NT2/D1 (cell line): ENCODE measurements at regions not wholly inside any gene's neighbourhood (a gene's known extent, or its start where the extent isn't known, plus 50 kb on each side); places are given as distances from the start of the nearest gene placed in this dataset.

ENCODE experiments used
- DNase-seq: peaks from one replicate; pipeline ENCODE4 v3.0.0-alpha.2; 2011; ENCODE audit warnings: low read depth, low spot score
- H3K27me3 ChIP-seq: 2 replicates; pipeline ENCODE4 v1.6.0; 2011; ENCODE audit warnings: mild to moderate bottlenecking; ENCODE audit not compliant: insufficient read length, insufficient read depth
- H3K36me3 ChIP-seq: 2 replicates; pipeline ENCODE4 v1.6.1; 2011; ENCODE audit warnings: mild to moderate bottlenecking, low read length, mixed read lengths; ENCODE audit not compliant: insufficient read depth, insufficient read length
- H3K4me1 ChIP-seq: 2 replicates; pipeline ENCODE4 v1.5.1; 2011; ENCODE audit not compliant: insufficient read depth, insufficient read length
- H3K4me3 ChIP-seq: 2 replicates; pipeline ENCODE4 v1.5.1; 2011; ENCODE audit warnings: low read depth; ENCODE audit not compliant: insufficient read length
- H3K9ac ChIP-seq: 2 replicates; pipeline ENCODE4 v1.6.0; 2011; ENCODE audit warnings: low read depth; ENCODE audit not compliant: insufficient read length
- H3K9me3 ChIP-seq: 2 replicates; pipeline ENCODE4 v1.5.1; 2011; ENCODE audit warnings: mild to moderate bottlenecking, low read length; ENCODE audit not compliant: insufficient read depth
- SUZ12 ChIP-seq: IDR thresholded peaks from 2 replicates; pipeline ENCODE4 v1.6.1; 2011; ENCODE audit not compliant: insufficient read length, insufficient read depth; ENCODE audit errors: extremely low read depth
- YY1 ChIP-seq: IDR thresholded peaks from 2 replicates; pipeline ENCODE4 v1.6.1; 2011; ENCODE audit not compliant: insufficient read length, insufficient read depth
- ZNF274 ChIP-seq: IDR thresholded peaks from 2 replicates; pipeline ENCODE4 v1.6.1; 2011; ENCODE audit warnings: mild to moderate bottlenecking, low read depth, low read length

GRCh38 chr2:144597388-144597787 lies 77.5 kb upstream of the ZEB2 start:
- Histone ChIP-seq H3K4me3 (no peak overlapping the region), H3K9ac (no peak overlapping the region), H3K36me3 (no peaks in the 10 kb centered on the region), H3K27me3 (no peaks in the 10 kb centered on the region), H3K9me3 (no peaks in the 10 kb centered on the region), H3K4me1 (no peaks in the 10 kb centered on the region)
- TF ChIP-seq SUZ12 (no peak), ZNF274 (no peak), YY1 (no peak)
- DNase-seq: no peak

GRCh38 chr2:144596073-144596871 lies 76.4 kb upstream of the ZEB2 start:
- H3K27me3 ChIP-seq: no peaks in the 10 kb centered on the region
- DNase-seq: peak; percentile 18
- no peak for TF ChIP-seq YY1
- H3K9me3 ChIP-seq: no peaks in the 10 kb centered on the region
- H3K4me1 ChIP-seq: no peaks in the 10 kb centered on the region
- no peak overlapping the region for H3K9ac ChIP-seq
- no peaks in the 10 kb centered on the region for H3K36me3 ChIP-seq
- H3K4me3 ChIP-seq: no peak overlapping the region

- Histone ChIP-seq H3K4me1 (no peaks in the 10 kb centered on the region), H3K4me3 (no peak overlapping the region)
These were observed 75.8 kb upstream of the ZEB2 start for GRCh38 chr2:144595686-144596072.

GRCh38 chr2:144595279-144595678 lies 75.4 kb upstream of the ZEB2 start:
- Histone ChIP-seq H3K4me1 (no peaks in the 10 kb centered on the region), H3K27me3 (no peaks in the 10 kb centered on the region), H3K9ac (no peak overlapping the region), H3K4me3 (no peak overlapping the region), H3K9me3 (no peaks in the 10 kb centered on the region), H3K36me3 (no peaks in the 10 kb centered on the region)
- no peak for TF ChIP-seq ZNF274
- no peak for TF ChIP-seq SUZ12
- no peak for TF ChIP-seq YY1
- no peak for DNase-seq

More at GRCh38 chr2:144595686-144596072, 75.8 kb upstream of the ZEB2 start:
- Histone ChIP-seq H3K36me3 (no peaks in the 10 kb centered on the region), H3K9ac (no peak overlapping the region), H3K9me3 (no peaks in the 10 kb centered on the region), H3K27me3 (no peaks in the 10 kb centered on the region)
- no peak for TF ChIP-seq SUZ12
- TF ChIP-seq YY1: no peak
- TF ChIP-seq ZNF274: no peak
- DNase-seq: no peak

GRCh38 chr2:144593803-144594202 lies 73.9 kb upstream of the ZEB2 start:
- TF ChIP-seq ZNF274 (no peak), YY1 (no peak), SUZ12 (no peak)
- Histone ChIP-seq H3K27me3 (no peaks in the 10 kb centered on the region), H3K4me1 (no peaks in the 10 kb centered on the region)

GRCh38 chr2:144592500-144593256 lies 72.8 kb upstream of the ZEB2 start:
- DNase-seq: no peak
- no peaks in the 10 kb centered on the region for H3K4me1 ChIP-seq
- no peak for TF ChIP-seq ZNF274
- no peak for TF ChIP-seq SUZ12
- no peak for TF ChIP-seq YY1
- H3K36me3 ChIP-seq: no peaks in the 10 kb centered on the region
- H3K9me3 ChIP-seq: no peaks in the 10 kb centered on the region
- H3K4me3 ChIP-seq: no peak overlapping the region
- no peaks in the 10 kb centered on the region for H3K27me3 ChIP-seq
- no peak overlapping the region for H3K9ac ChIP-seq

More at GRCh38 chr2:144593803-144594202, 73.9 kb upstream of the ZEB2 start:
- DNase-seq: no peak
- no peaks in the 10 kb centered on the region for H3K36me3 ChIP-seq
- H3K9ac ChIP-seq: no peak overlapping the region
- no peak overlapping the region for H3K4me3 ChIP-seq
- no peaks in the 10 kb centered on the region for H3K9me3 ChIP-seq

- H3K9ac ChIP-seq: no peak overlapping the region
- no peak for TF ChIP-seq SUZ12
- TF ChIP-seq ZNF274: no peak
- no peak for TF ChIP-seq YY1
These were observed 67.4 kb upstream of the ZEB2 start for GRCh38 chr2:144587306-144587705.

More at GRCh38 chr2:144587306-144587705, 67.4 kb upstream of the ZEB2 start:
- H3K36me3 ChIP-seq: no peaks in the 10 kb centered on the region
- no peak for DNase-seq
- H3K4me3 ChIP-seq: no peak overlapping the region
- H3K27me3 ChIP-seq: no peaks in the 10 kb centered on the region
- no peaks in the 10 kb centered on the region for H3K9me3 ChIP-seq
- no peaks in the 10 kb centered on the region for H3K4me1 ChIP-seq
